Smooth muscle cell (in vitro differentiated cells): ENCODE measurements at regions not wholly inside any gene's neighbourhood (a gene's known extent, or its start where the extent isn't known, plus 50 kb on each side); places are given as distances from the start of the nearest gene placed in this dataset.

Experiments
- DNase-seq: peaks from one replicate; lab custom pipeline; 2025; ENCODE audit not compliant: unreplicated experiment; lab: John Stamatoyannopoulos, UW
- H2AFZ ChIP-seq: fragments of 200-600 bp; sonication (generic); 2 replicates; pipeline ENCODE4 v1.6.0; 2016; ENCODE audit warnings: antibody characterized with exemption, low read depth, mild to moderate bottlenecking
- H3F3A ChIP-seq: fragments of 200-600 bp; sonication (generic); 2 replicates; pipeline ENCODE4 v1.6.0; 2017; ENCODE audit warnings: antibody characterized with exemption, low read depth
- H3K27ac ChIP-seq: fragments of 200-600 bp; sonication (generic); 2 replicates; pipeline ENCODE4 v1.5.1; 2016; ENCODE audit warnings: low read depth, mild to moderate bottlenecking
- H3K27me3 ChIP-seq: fragments of 200-600 bp; sonication (generic); 2 replicates; pipeline ENCODE4 v1.6.1; 2016; ENCODE audit warnings: low read depth, mild to moderate bottlenecking
- H3K36me3 ChIP-seq: fragments of 200-600 bp; sonication (generic); 2 replicates; pipeline ENCODE4 v1.5.1; 2016; ENCODE audit warnings: low read depth
- H3K4me1 ChIP-seq: fragments of 200-600 bp; sonication (generic); 2 replicates; pipeline ENCODE4 v1.5.1; 2016; ENCODE audit warnings: low read depth
- H3K4me2 ChIP-seq: fragments of 200-600 bp; sonication (generic); 2 replicates; pipeline ENCODE4 v1.6.0; 2016; ENCODE audit warnings: mild to moderate bottlenecking
- H3K4me3 ChIP-seq: fragments of 200-600 bp; sonication (generic); 2 replicates; pipeline ENCODE4 v1.5.1; 2016; ENCODE audit warnings: mild to moderate bottlenecking
- H3K79me2 ChIP-seq: fragments of 200-600 bp; sonication (generic); 2 replicates; pipeline ENCODE4 v1.6.0; 2016; ENCODE audit warnings: low read depth, mild to moderate bottlenecking
- H3K9ac ChIP-seq: fragments of 200-600 bp; sonication (generic); 2 replicates; pipeline ENCODE4 v1.6.0; 2016; ENCODE audit warnings: low read depth
- H3K9me3 ChIP-seq: fragments of 200-600 bp; sonication (generic); replicated peaks from 2 replicates; pipeline ENCODE4 v1.5.1; 2016; ENCODE audit warnings: low read depth
- H4K20me1 ChIP-seq: fragments of 200-600 bp; sonication (generic); 2 replicates; pipeline ENCODE4 v1.6.0; 2016; ENCODE audit warnings: low read depth
- CTCF ChIP-seq: fragments of 200-600 bp; sonication (generic); IDR thresholded peaks from 2 replicates; pipeline ENCODE4 v1.5.1; 2017; ENCODE audit warnings: borderline replicate concordance, mild to moderate bottlenecking, antibody characterized with exemption; ENCODE audit not compliant: insufficient read depth, poor library complexity, severe bottlenecking
- WGBS: methylation state at CpG from one replicate; pipeline ENCODE4 v1.1.7; 2016; ENCODE audit warnings: low lambda C conversion rate; 5-methylcytosine and 5-hydroxymethylcytosine counted together

GRCh38 chr14:34007902-34008301 lies 57.0 kb upstream of the EGLN3 start:
- no peaks in the 10 kb centered on the region for H3K9me3 ChIP-seq
- TF ChIP-seq CTCF = no peak
- no peaks in the 10 kb centered on the region for H3K36me3 ChIP-seq
- 74% methylated on average over 3 of the region's 3 CpGs for WGBS
- H3K27me3 ChIP-seq = peaks cover 17% of the 10 kb centered on the region
- no peak overlapping the region for H3K4me3 ChIP-seq
- H3F3A ChIP-seq = peaks cover 6% of the 10 kb centered on the region
- H3K79me2 ChIP-seq = no peaks in the 10 kb centered on the region
- no peak overlapping the region for H3K27ac ChIP-seq
- no peak overlapping the region for H2AFZ ChIP-seq
- no peak overlapping the region for H3K4me2 ChIP-seq
- no peak overlapping the region for H3K9ac ChIP-seq
- DNase-seq = no peak
- peaks cover 7% of the 10 kb centered on the region for H3K4me1 ChIP-seq
- no peaks in the 10 kb centered on the region for H4K20me1 ChIP-seq

GRCh38 chr14:34005901-34006300 lies 55.0 kb upstream of the EGLN3 start:
- no peaks in the 10 kb centered on the region for H4K20me1 ChIP-seq
- H3K79me2 ChIP-seq = no peaks in the 10 kb centered on the region
- no peak for TF ChIP-seq CTCF
- no peak for DNase-seq
- H3K4me1 ChIP-seq = peaks cover 17% of the 10 kb centered on the region
- no peaks in the 10 kb centered on the region for H3K9me3 ChIP-seq
- no peak overlapping the region for H3K9ac ChIP-seq
- no peak overlapping the region for H3K27ac ChIP-seq
- no peaks in the 10 kb centered on the region for H3K36me3 ChIP-seq
- H3K27me3 ChIP-seq = peaks cover 2% of the 10 kb centered on the region
- H3F3A ChIP-seq = peaks cover 6% of the 10 kb centered on the region
- H3K4me3 ChIP-seq = no peak overlapping the region
- H2AFZ ChIP-seq = no peak overlapping the region
- H3K4me2 ChIP-seq = no peak overlapping the region

GRCh38 chr14:34004881-34005280 lies 54.0 kb upstream of the EGLN3 start:
- no peak for DNase-seq
- H3K9me3 ChIP-seq = no peaks in the 10 kb centered on the region
- TF ChIP-seq CTCF = no peak
- H3F3A ChIP-seq = peaks cover 6% of the 10 kb centered on the region
- H3K4me2 ChIP-seq = no peak overlapping the region
- 71% methylated on average over 3 of the region's 3 CpGs for WGBS
- no peaks in the 10 kb centered on the region for H4K20me1 ChIP-seq
- no peaks in the 10 kb centered on the region for H3K36me3 ChIP-seq
- H3K79me2 ChIP-seq = no peaks in the 10 kb centered on the region
- peaks cover 23% of the 10 kb centered on the region for H3K4me1 ChIP-seq
- H2AFZ ChIP-seq = no peak overlapping the region
- H3K27me3 ChIP-seq = no peaks in the 10 kb centered on the region
- H3K27ac ChIP-seq = no peak overlapping the region
- H3K9ac ChIP-seq = no peak overlapping the region
- H3K4me3 ChIP-seq = no peak overlapping the region

- 13% methylated on average over 4 of the region's 4 CpGs for WGBS
- H3K4me1 ChIP-seq = peaks cover 23% of the 10 kb centered on the region
- no peaks in the 10 kb centered on the region for H4K20me1 ChIP-seq
- no peak for TF ChIP-seq CTCF
- H3F3A ChIP-seq = peaks cover 14% of the 10 kb centered on the region
- H3K4me3 ChIP-seq = no peak overlapping the region
- H3K79me2 ChIP-seq = no peaks in the 10 kb centered on the region
- H3K27me3 ChIP-seq = no peaks in the 10 kb centered on the region
- no peak for DNase-seq
- H3K4me2 ChIP-seq = peak overlapping the region; percentile 14
- H3K9me3 ChIP-seq = no peaks in the 10 kb centered on the region
- no peak overlapping the region for H2AFZ ChIP-seq
- H3K27ac ChIP-seq = peak overlapping the region; percentile 53
- H3K9ac ChIP-seq = no peak overlapping the region
- H3K36me3 ChIP-seq = no peaks in the 10 kb centered on the region
These were observed 52.8 kb upstream of the EGLN3 start for GRCh38 chr14:34003691-34004090.
